ENCODE measurements at regions not wholly inside any gene's neighbourhood (a gene's known extent, or its start where the extent isn't known, plus 50 kb on each side); places are given as distances from the start of the nearest gene placed in this dataset.

DNA sequence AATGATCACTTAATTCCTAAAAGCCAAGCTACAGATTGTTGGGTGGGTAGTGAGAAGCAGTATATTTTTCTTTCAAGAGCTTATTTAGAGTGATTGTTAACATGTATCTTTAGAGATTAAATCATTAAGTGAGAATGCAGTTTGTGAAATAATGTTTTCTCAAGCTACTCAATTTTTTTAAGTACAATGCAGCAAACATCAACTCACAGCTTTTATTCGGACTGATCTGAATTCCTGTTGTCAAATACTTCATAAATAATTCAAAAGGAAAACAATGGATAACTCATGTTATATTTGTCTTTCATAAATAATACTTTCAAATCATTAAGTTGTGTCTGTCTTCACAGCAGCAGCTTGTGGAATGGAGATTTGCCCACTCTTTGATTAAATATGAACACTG, 271.1 kb upstream of the DEPDC1 start:
- CTCF ChIA-PET = no interaction called here
- no peak overlapping the region for H3K27ac ChIP-seq
- H3K4me1 ChIP-seq = no peaks in the 10 kb centered on the region
- POLR2A ChIA-PET = no interaction called here
- no peak for TF ChIP-seq ZNF302 (CRISPR knock-in tag; IDR thresholded peaks at IDR 0.05)
- no peak for TF ChIP-seq REST (IDR thresholded peaks at IDR 0.05)
- no peak for TF ChIP-seq RFX5 (IDR thresholded peaks at IDR 0.05)
- no peak for TF ChIP-seq FOSL2 (IDR thresholded peaks at IDR 0.05)
- TF ChIP-seq FOSL2 (CRISPR knock-in tag; IDR thresholded peaks at IDR 0.05) = no peak
- TF ChIP-seq HOXB13 (CRISPR knock-in tag; IDR thresholded peaks at IDR 0.05; ENCODE audit: low read depth) = no peak
- TF ChIP-seq, protein P1, sequence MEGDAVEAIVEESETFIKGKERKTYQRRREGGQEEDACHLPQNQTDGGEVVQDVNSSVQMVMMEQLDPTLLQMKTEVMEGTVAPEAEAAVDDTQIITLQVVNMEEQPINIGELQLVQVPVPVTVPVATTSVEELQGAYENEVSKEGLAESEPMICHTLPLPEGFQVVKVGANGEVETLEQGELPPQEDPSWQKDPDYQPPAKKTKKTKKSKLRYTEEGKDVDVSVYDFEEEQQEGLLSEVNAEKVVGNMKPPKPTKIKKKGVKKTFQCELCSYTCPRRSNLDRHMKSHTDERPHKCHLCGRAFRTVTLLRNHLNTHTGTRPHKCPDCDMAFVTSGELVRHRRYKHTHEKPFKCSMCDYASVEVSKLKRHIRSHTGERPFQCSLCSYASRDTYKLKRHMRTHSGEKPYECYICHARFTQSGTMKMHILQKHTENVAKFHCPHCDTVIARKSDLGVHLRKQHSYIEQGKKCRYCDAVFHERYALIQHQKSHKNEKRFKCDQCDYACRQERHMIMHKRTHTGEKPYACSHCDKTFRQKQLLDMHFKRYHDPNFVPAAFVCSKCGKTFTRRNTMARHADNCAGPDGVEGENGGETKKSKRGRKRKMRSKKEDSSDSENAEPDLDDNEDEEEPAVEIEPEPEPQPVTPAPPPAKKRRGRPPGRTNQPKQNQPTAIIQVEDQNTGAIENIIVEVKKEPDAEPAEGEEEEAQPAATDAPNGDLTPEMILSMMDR (IDR thresholded peaks at IDR 0.05) = no peak
- TF ChIP-seq, protein P2, sequence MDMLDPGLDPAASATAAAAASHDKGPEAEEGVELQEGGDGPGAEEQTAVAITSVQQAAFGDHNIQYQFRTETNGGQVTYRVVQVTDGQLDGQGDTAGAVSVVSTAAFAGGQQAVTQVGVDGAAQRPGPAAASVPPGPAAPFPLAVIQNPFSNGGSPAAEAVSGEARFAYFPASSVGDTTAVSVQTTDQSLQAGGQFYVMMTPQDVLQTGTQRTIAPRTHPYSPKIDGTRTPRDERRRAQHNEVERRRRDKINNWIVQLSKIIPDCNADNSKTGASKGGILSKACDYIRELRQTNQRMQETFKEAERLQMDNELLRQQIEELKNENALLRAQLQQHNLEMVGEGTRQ (IDR thresholded peaks at IDR 0.05) = no peak
- no peak for TF ChIP-seq SREBF2 (IDR thresholded peaks at IDR 0.05)
- no peak for TF ChIP-seq SMC3 (IDR thresholded peaks at IDR 0.05)
- TF ChIP-seq PHF8 (IDR thresholded peaks at IDR 0.05; ENCODE audit: borderline replicate concordance, low read depth) = no peak
- no peak for TF ChIP-seq MAX (IDR thresholded peaks at IDR 0.05)
- no peak for TF ChIP-seq NR3C1 (IDR thresholded peaks at IDR 0.05)
- no peak for TF ChIP-seq MAFK (IDR thresholded peaks at IDR 0.05; ENCODE audit: partially characterized antibody)
- TF ChIP-seq RNF2 (IDR thresholded peaks at IDR 0.05; ENCODE audit: borderline replicate concordance, low read depth) = no peak
- TF ChIP-seq HOXA7 (CRISPR knock-in tag; IDR thresholded peaks at IDR 0.05) = no peak
- TF ChIP-seq KDM5A (IDR thresholded peaks at IDR 0.05) = no peak
- TF ChIP-seq POLR2A (IDR thresholded peaks at IDR 0.05; ENCODE audit: low read length) = no peak
- no peak for TF ChIP-seq HEYL (CRISPR knock-in tag; IDR thresholded peaks at IDR 0.05)
- TF ChIP-seq ZSCAN20 (CRISPR knock-in tag; IDR thresholded peaks at IDR 0.05) = no peak
- no peak for TF ChIP-seq BHLHE40 (IDR thresholded peaks at IDR 0.05; ENCODE audit: low read depth, low read length)
- H3K9me3 ChIP-seq = no peaks in the 10 kb centered on the region
- 3% methylated on average over 1 of the region's 1 CpG for WGBS (ENCODE audit: missing lambda C conversion rate)
- H3K4me3 ChIP-seq = no peak overlapping the region
- FAIRE-seq = no peak
- H3K4me2 ChIP-seq = no peak overlapping the region
- ATAC-seq = no peak
- DNase-seq (ENCODE audit: low read depth in 1 of 2, low spot score in 1 of 2) = no peak

DNA sequence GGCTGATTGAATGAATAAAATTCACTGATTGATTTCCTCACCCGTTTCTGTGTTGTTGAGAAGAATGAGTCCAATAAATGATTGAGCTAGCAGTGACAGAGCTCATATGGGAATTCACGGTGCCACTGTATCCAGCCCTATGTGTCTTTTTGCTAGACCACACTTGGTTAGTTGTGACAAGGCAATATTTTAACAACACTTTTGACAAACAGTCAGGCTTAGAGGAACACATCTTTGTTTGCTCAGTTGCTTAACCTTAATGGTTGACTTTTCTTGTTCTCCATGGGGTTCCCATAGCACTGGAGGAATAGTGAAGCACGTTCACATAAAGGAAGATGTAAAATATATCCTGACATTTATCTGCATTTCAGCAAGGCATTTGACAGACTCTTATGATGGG, 273.9 kb upstream of the DEPDC1 start:
- Histone ChIP-seq H3K27ac (no peak overlapping the region), H3K4me2 (no peak overlapping the region), H3K4me3 (no peak overlapping the region), H3K4me1 (no peaks in the 10 kb centered on the region), H3K9me3 (no peaks in the 10 kb centered on the region)
- DNase-seq (ENCODE audit: low read depth in 1 of 2, low spot score in 1 of 2) (no peak), ATAC-seq (no peak), FAIRE-seq (no peak)
- WGBS (ENCODE audit: missing lambda C conversion rate) = 12% methylated on average over 3 of the region's 3 CpGs
- CTCF ChIA-PET = no interaction called here
- TF ChIP-seq RFX5 (IDR thresholded peaks at IDR 0.05) = no peak
- TF ChIP-seq NFE2L2 (conservative IDR thresholded peaks at IDR 0.05; ENCODE audit: low read length) = no peak
- no peak for TF ChIP-seq PHF8 (IDR thresholded peaks at IDR 0.05; ENCODE audit: borderline replicate concordance, low read depth)
- no peak for TF ChIP-seq EHMT2 (IDR thresholded peaks at IDR 0.05; ENCODE audit: low read depth)
- POLR2A ChIA-PET = no interaction called here

Data from A549 (cell line).